Fibroblast of villous mesenchyme (primary cell): ENCODE measurements at regions not wholly inside any gene's neighbourhood (a gene's known extent, or its start where the extent isn't known, plus 50 kb on each side); places are given as distances from the start of the nearest gene placed in this dataset.

Experiments
- DNase-seq: peaks from one replicate; pipeline ENCODE4 v3.0.0-alpha.2; 2010; ENCODE audit warnings: low read depth
- H3K4me3 ChIP-seq: 2 replicates; pipeline ENCODE4 v1.5.1; 2011; ENCODE audit warnings: low read depth, mild to moderate bottlenecking, low read length
- CTCF ChIP-seq: IDR thresholded peaks from 2 replicates; pipeline ENCODE4 v1.5.1; 2012; ENCODE audit warnings: low read depth, mild to moderate bottlenecking, low read length; ENCODE audit not compliant: insufficient read depth

- no peak for TF ChIP-seq CTCF
- no peak overlapping the region for H3K4me3 ChIP-seq
- DNase-seq = no peak
These were observed 75.2 kb upstream of the PLAC8 start for GRCh38 chr4:83189631-83190136.

GRCh38 chr4:83180431-83180968 lies 66.0 kb upstream of the PLAC8 start:
- DNase-seq = no peak
- no peak for TF ChIP-seq CTCF
- no peak overlapping the region for H3K4me3 ChIP-seq

- H3K4me3 ChIP-seq = no peak overlapping the region
- TF ChIP-seq CTCF = no peak
- DNase-seq = peak; percentile 3
These were observed 64.7 kb upstream of the PLAC8 start for GRCh38 chr4:83179205-83179604.

GRCh38 chr4:83178029-83178428 lies 63.5 kb upstream of the PLAC8 start:
- no peak for DNase-seq
- H3K4me3 ChIP-seq = no peak overlapping the region
- TF ChIP-seq CTCF = no peak

GRCh38 chr4:83177182-83177581 lies 62.7 kb upstream of the PLAC8 start:
- DNase-seq = no peak
- H3K4me3 ChIP-seq = no peak overlapping the region
- no peak for TF ChIP-seq CTCF

GRCh38 chr4:83174844-83175414 lies 60.4 kb upstream of the PLAC8 start:
- TF ChIP-seq CTCF = no peak
- no peak overlapping the region for H3K4me3 ChIP-seq
- no peak for DNase-seq

- no peak overlapping the region for H3K4me3 ChIP-seq
- no peak for DNase-seq
- TF ChIP-seq CTCF = no peak
These were observed 57.8 kb upstream of the PLAC8 start for GRCh38 chr4:83172371-83172770.
